Tibial artery (tissue), 4 donors: ENCODE measurements at regions not wholly inside any gene's neighbourhood (a gene's known extent, or its start where the extent isn't known, plus 50 kb on each side); places are given as distances from the start of the nearest gene placed in this dataset.

Source experiments
- DNase-seq, 2 donors: peaks; one replicate each; pipeline ENCODE4 v3.0.0-alpha.2; 2019
- H3K27ac ChIP-seq, 2 donors: fragments of 200-600 bp; sonication (generic) in 1 of 2; 1 replicate in 1 of 2; 2 replicates in 1 of 2; pipeline ENCODE4 v1.5.1; 2018 to 2019; ENCODE audit warnings: mild to moderate bottlenecking in 1 of 2
- H3K27me3 ChIP-seq, 2 donors: fragments of 200-600 bp; sonication (generic) in 1 of 2; one replicate each; pipeline versions ENCODE4 v1.5.1 to v1.6.0; 2016 to 2019
- H3K36me3 ChIP-seq, 3 donors: fragments of 200-600 bp; sonication (generic) in 2 of 3; one replicate each; pipeline ENCODE4 v1.5.1; 2016 to 2019; ENCODE audit warnings: mild to moderate bottlenecking in 2 of 3
- H3K4me1 ChIP-seq, 4 donors: fragments of 200-600 bp; sonication (generic) in 2 of 4; 1 replicate in 3 of 4; 2 replicates in 1 of 4; pipeline ENCODE4 v1.5.1; 2016 to 2019
- H3K4me3 ChIP-seq, 2 donors: fragments of 200-600 bp; sonication (generic) in 1 of 2; 1 replicate in 1 of 2; 2 replicates in 1 of 2; pipeline ENCODE4 v1.5.1; 2018 to 2019; ENCODE audit warnings: mild to moderate bottlenecking in 2 of 2
- H3K9me3 ChIP-seq, 3 donors: fragments of 200-600 bp; sonication (generic) in 1 of 3; one replicate each; pipeline ENCODE4 v1.5.1; 2016 to 2019
- CTCF ChIP-seq, 2 experiments: fragments of 200-600 bp in 1 of 2; fragments of 450-650 bp in 1 of 2; IDR thresholded peaks; one replicate each; pipeline ENCODE4 v1.5.1; 2017 to 2019; ENCODE audit warnings: antibody characterized with exemption in 2 of 2, mild to moderate bottlenecking in 1 of 2, moderate library complexity in 1 of 2
- intact Hi-C: fragments of 100-400 bp; cut with DNase I; formaldehyde crosslinking; loops from one replicate; pipeline ENCODE4 v1.15.0; 2023; ENCODE audit warnings: low total_unique reads

GRCh38 chr2:120915670-120916069 lies 180.0 kb downstream of the GLI2 start:
- H3K4me1 ChIP-seq: peaks cover 7 to 87% (median 64%) of the 10 kb centered on the region in 4 donors
- H3K9me3 ChIP-seq: no peaks in the 10 kb centered on the region
- intact Hi-C loops: loop anchor here (5.0 to 10.0 kb wide), 2 partner anchors 181 to 368 kb away; partner anchors contain the start of gene GLI2
- peak overlapping the region; percentile 78 to 90 for H3K27ac ChIP-seq
- H3K27me3 ChIP-seq: no peaks in the 10 kb centered on the region
- H3K36me3 ChIP-seq: no peaks in the 10 kb centered on the region
- DNase-seq: no peak
- no peak overlapping the region for H3K4me3 ChIP-seq
- TF ChIP-seq CTCF (IDR thresholded peaks at IDR 0.05): no peak

GRCh38 chr2:120916446-120916845 lies 180.8 kb downstream of the GLI2 start:
- intact Hi-C loops: loop anchor here (5.0 to 10.0 kb wide), 2 partner anchors 182 to 369 kb away; partner anchors contain the start of gene GLI2
- Histone ChIP-seq H3K27me3 (no peaks in the 10 kb centered on the region), H3K9me3 (no peaks in the 10 kb centered on the region), H3K36me3 (no peaks in the 10 kb centered on the region), H3K4me1 (peaks cover 7 to 87% (median 66%) of the 10 kb centered on the region in 4 donors), H3K4me3 (no peak overlapping the region), H3K27ac (peak overlapping the region; percentile 78 to 90)
- DNase-seq: no peak
- TF ChIP-seq CTCF (IDR thresholded peaks at IDR 0.05): no peak

GRCh38 chr2:120917886-120918285 lies 182.2 kb downstream of the GLI2 start:
- no peaks in the 10 kb centered on the region for H3K9me3 ChIP-seq
- H3K4me3 ChIP-seq: no peak overlapping the region
- intact Hi-C loops: loop anchor here (5.0 to 10.0 kb wide), 2 partner anchors 183 to 371 kb away; partner anchors contain the start of gene GLI2
- no peaks in the 10 kb centered on the region for H3K27me3 ChIP-seq
- no peaks in the 10 kb centered on the region for H3K36me3 ChIP-seq
- peaks cover 0 to 73% (median 58%) of the 10 kb centered on the region in 4 donors for H3K4me1 ChIP-seq
- no peak for TF ChIP-seq CTCF (IDR thresholded peaks at IDR 0.05)
- peak overlapping the region in 1 of 2 donors; percentile 20 for H3K27ac ChIP-seq
- peak in 1 of 2 donors; percentile 40 for DNase-seq

GRCh38 chr2:120919216-120919615 lies 183.5 kb downstream of the GLI2 start:
- H3K27me3 ChIP-seq: no peaks in the 10 kb centered on the region
- H3K4me1 ChIP-seq: peaks cover 0 to 62% (median 47%) of the 10 kb centered on the region in 4 donors
- no peaks in the 10 kb centered on the region for H3K9me3 ChIP-seq
- no peak for TF ChIP-seq CTCF (IDR thresholded peaks at IDR 0.05)
- H3K27ac ChIP-seq: peak overlapping the region; percentile 71 to 80
- no peaks in the 10 kb centered on the region for H3K36me3 ChIP-seq
- intact Hi-C loops: loop anchor here (5.0 to 10.0 kb wide), 2 partner anchors 184 to 372 kb away; partner anchors contain the start of gene GLI2
- H3K4me3 ChIP-seq: no peak overlapping the region
- no peak for DNase-seq

GRCh38 chr2:120919771-120920453 lies 184.2 kb downstream of the GLI2 start:
- H3K36me3 ChIP-seq: no peaks in the 10 kb centered on the region
- H3K4me3 ChIP-seq: peak overlapping the region in 1 of 2 donors; percentile 17
- intact Hi-C loops: loop anchor here (5.0 to 10.0 kb wide), 3 partner anchors 53 to 373 kb away; partner anchors contain the start of gene GLI2
- peak; percentile 70 to 93 for DNase-seq
- H3K9me3 ChIP-seq: no peaks in the 10 kb centered on the region
- H3K4me1 ChIP-seq: peaks cover 0 to 59% (median 41%) of the 10 kb centered on the region in 4 donors
- H3K27ac ChIP-seq: peak overlapping the region; percentile 71 to 80
- TF ChIP-seq CTCF (IDR thresholded peaks at IDR 0.05): no peak
- H3K27me3 ChIP-seq: no peaks in the 10 kb centered on the region
